Prostate gland (tissue), 2 donors: ENCODE measurements at regions not wholly inside any gene's neighbourhood (a gene's known extent, or its start where the extent isn't known, plus 50 kb on each side); places are given as distances from the start of the nearest gene placed in this dataset.

Experiments
- DNase-seq: peaks from one replicate; pipeline ENCODE4 v3.0.0-alpha.2; 2019; ENCODE audit warnings: low spot score
- H3K27ac ChIP-seq, 2 donors: fragments of 200-600 bp; sonication (generic); 2 replicates each; pipeline ENCODE4 v1.5.1; 2017 to 2019
- H3K27me3 ChIP-seq: fragments of 200-600 bp; sonication (generic); replicated peaks from 2 replicates; pipeline ENCODE4 v1.5.1; 2019; ENCODE audit not compliant: insufficient read depth
- H3K36me3 ChIP-seq, 2 donors: fragments of 200-600 bp; sonication (generic); 1 replicate in 1 of 2; 2 replicates in 1 of 2; pipeline versions ENCODE4 v1.5.1 to v1.8.1; 2017 to 2019
- H3K4me1 ChIP-seq: fragments of 200-600 bp; sonication (generic); replicated peaks from 2 replicates; pipeline ENCODE4 v1.5.1; 2019
- H3K4me3 ChIP-seq, 2 donors: fragments of 200-600 bp; sonication (generic); 2 replicates each; pipeline ENCODE4 v1.5.1; 2017 to 2019
- H3K9me3 ChIP-seq: fragments of 200-600 bp; sonication (generic); 2 replicates; pipeline ENCODE4 v1.5.1; 2017
- CTCF ChIP-seq, 4 experiments: fragments of 200-600 bp in 2 of 4; fragments of 450-650 bp in 2 of 4; sonication (generic) in 2 of 4; IDR thresholded peaks; 1 replicate in 3 of 4; 2 replicates in 1 of 4; pipeline ENCODE4 v1.5.1; 2016 to 2019; ENCODE audit warnings: antibody characterized with exemption in 4 of 4, mild to moderate bottlenecking in 2 of 4, moderate library complexity in 2 of 4
- POLR2A ChIP-seq: fragments of 450-650 bp; IDR thresholded peaks from one replicate; pipeline ENCODE4 v1.6.1; 2016; ENCODE audit warnings: antibody characterized with exemption, mild to moderate bottlenecking
- POLR2AphosphoS5 ChIP-seq: sonication (generic); formaldehyde crosslinking; IDR thresholded peaks from one replicate; pipeline ENCODE4 v1.6.1; 2017; ENCODE audit warnings: antibody characterized with exemption
- WGBS: methylation state at CpG from one replicate; pipeline ENCODE4 v1.1.5; 2018; 5-methylcytosine and 5-hydroxymethylcytosine counted together
- intact Hi-C: fragments of 100-400 bp; cut with DNase I; formaldehyde crosslinking; loops from one replicate; pipeline ENCODE4 v1.14.2; 2022

GRCh38 chr6:170205534-170206316 lies 85.2 kb downstream of the DLL1 start:
- WGBS = 63% methylated on average over 14 of the region's 14 CpGs
- Histone ChIP-seq H3K9me3 (no peaks in the 10 kb centered on the region), H3K27me3 (no peaks in the 10 kb centered on the region), H3K4me3 (no peak overlapping the region), H3K4me1 (no peaks in the 10 kb centered on the region), H3K27ac (no peak overlapping the region), H3K36me3 (no peaks in the 10 kb centered on the region)
- peak; percentile 24 for DNase-seq
- intact Hi-C loops = no loop called here
- TF ChIP-seq CTCF (IDR thresholded peaks at IDR 0.05) (no peak), POLR2AphosphoS5 (peak; percentile 19), POLR2A (no peak)

- TF ChIP-seq POLR2AphosphoS5 (no peak), POLR2A (no peak), CTCF (IDR thresholded peaks at IDR 0.05) (no peak)
- no peak overlapping the region for H3K4me3 ChIP-seq
- no peaks in the 10 kb centered on the region for H3K36me3 ChIP-seq
- H3K4me1 ChIP-seq = no peaks in the 10 kb centered on the region
- no peak for DNase-seq
- intact Hi-C loops = no loop called here
- H3K27me3 ChIP-seq = no peaks in the 10 kb centered on the region
- H3K9me3 ChIP-seq = no peaks in the 10 kb centered on the region
- H3K27ac ChIP-seq = no peak overlapping the region
- WGBS = 81% methylated on average over 6 of the region's 6 CpGs
Measured at GRCh38 chr6:170205126-170205525, 85.8 kb downstream of the DLL1 start.

GRCh38 chr6:170203212-170203611 lies 87.7 kb downstream of the DLL1 start:
- Histone ChIP-seq H3K4me1 (no peaks in the 10 kb centered on the region), H3K4me3 (no peak overlapping the region), H3K9me3 (no peaks in the 10 kb centered on the region), H3K36me3 (no peaks in the 10 kb centered on the region), H3K27me3 (no peaks in the 10 kb centered on the region), H3K27ac (no peak overlapping the region)
- 86% methylated on average over 6 of the region's 6 CpGs for WGBS
- no peak for TF ChIP-seq POLR2AphosphoS5
- no peak for TF ChIP-seq CTCF (IDR thresholded peaks at IDR 0.05)
- no peak for TF ChIP-seq POLR2A
- intact Hi-C loops = no loop called here
- peak; percentile 3 for DNase-seq

- Histone ChIP-seq H3K4me1 (no peaks in the 10 kb centered on the region), H3K27ac (no peak overlapping the region), H3K4me3 (no peak overlapping the region), H3K27me3 (no peaks in the 10 kb centered on the region), H3K9me3 (no peaks in the 10 kb centered on the region), H3K36me3 (no peaks in the 10 kb centered on the region)
- TF ChIP-seq POLR2A = no peak
- no peak for TF ChIP-seq POLR2AphosphoS5
- TF ChIP-seq CTCF (IDR thresholded peaks at IDR 0.05) = no peak
- peak; percentile 2 for DNase-seq
- intact Hi-C loops = no loop called here
- 91% methylated on average over 13 of the region's 13 CpGs for WGBS
Measured at GRCh38 chr6:170202416-170203135, 88.3 kb downstream of the DLL1 start.

GRCh38 chr6:170201361-170201760 lies 89.5 kb downstream of the DLL1 start:
- 88% methylated on average over 8 of the region's 8 CpGs for WGBS
- TF ChIP-seq CTCF (IDR thresholded peaks at IDR 0.05) (no peak), POLR2AphosphoS5 (no peak)
- H3K27me3 ChIP-seq = no peaks in the 10 kb centered on the region
- DNase-seq = peak; percentile 1
- H3K36me3 ChIP-seq = no peaks in the 10 kb centered on the region
- H3K4me1 ChIP-seq = no peaks in the 10 kb centered on the region
- no peak overlapping the region for H3K4me3 ChIP-seq
- H3K27ac ChIP-seq = no peak overlapping the region
- no peaks in the 10 kb centered on the region for H3K9me3 ChIP-seq
- intact Hi-C loops = no loop called here
